GM23248 (cell line): ENCODE measurements at regions not wholly inside any gene's neighbourhood (a gene's known extent, or its start where the extent isn't known, plus 50 kb on each side); places are given as distances from the start of the nearest gene placed in this dataset.

Experiments used
- EZH2 ChIP-seq: fragments of 200-600 bp; sonication (generic); IDR thresholded peaks from 2 replicates; pipeline ENCODE4 v1.6.1; 2018; ENCODE audit warnings: antibody characterized with exemption, mild to moderate bottlenecking; ENCODE audit not compliant: insufficient read depth, poor library complexity, severe bottlenecking
- EZH2phosphoT487 ChIP-seq: fragments of 200-600 bp; sonication (generic); IDR thresholded peaks from 2 replicates; pipeline ENCODE4 v1.6.1; 2018; ENCODE audit warnings: antibody characterized with exemption, moderate library complexity, mild to moderate bottlenecking, low read depth; ENCODE audit not compliant: insufficient read depth

GRCh38 chr5:7207979-7208378, 188.0 kb upstream of the ADCY2 start:
- TF ChIP-seq EZH2 (no peak), EZH2phosphoT487 (no peak)
